ENCODE measurements at regions not wholly inside any gene's neighbourhood (a gene's known extent, or its start where the extent isn't known, plus 50 kb on each side); places are given as distances from the start of the nearest gene placed in this dataset.

- H3K9me3 Mint-ChIP-seq, result peaks cover 26% of the 10 kb centered on the region
- peaks cover 8% of the 10 kb centered on the region for H3K4me1 Mint-ChIP-seq
- no peak for TF ChIP-seq CTCF (IDR thresholded peaks at IDR 0.05; ENCODE audit: unreplicated experiment)
- no peak for DNase-seq (ENCODE audit: low spot score in 2 of 2, unreplicated experiment in 2 of 2)
- peaks cover 8% of the 10 kb centered on the region for H3K36me3 Mint-ChIP-seq
- no peaks in the 10 kb centered on the region for H3K27me3 Mint-ChIP-seq (ENCODE audit: low read depth)
- no peak overlapping the region for H3K4me3 Mint-ChIP-seq
- H3K27ac Mint-ChIP-seq, result no peak overlapping the region
Measured at GRCh38 chr3:31027191-31027761, 132.8 kb upstream of the GADL1 start.

- Mint-ChIP-seq H3K4me1 (peaks cover 8% of the 10 kb centered on the region), H3K27ac (no peak overlapping the region), H3K9me3 (peaks cover 26% of the 10 kb centered on the region), H3K27me3 (ENCODE audit: low read depth) (no peaks in the 10 kb centered on the region), H3K4me3 (no peak overlapping the region), H3K36me3 (peaks cover 8% of the 10 kb centered on the region)
- DNase-seq (ENCODE audit: low spot score in 2 of 2, unreplicated experiment in 2 of 2), result no peak
- no peak for TF ChIP-seq CTCF (IDR thresholded peaks at IDR 0.05; ENCODE audit: unreplicated experiment)
Measured at GRCh38 chr3:31027914-31028313, 133.5 kb upstream of the GADL1 start.

- DNase-seq (ENCODE audit: low spot score in 2 of 2, unreplicated experiment in 2 of 2), result no peak
- TF ChIP-seq CTCF (IDR thresholded peaks at IDR 0.05; ENCODE audit: unreplicated experiment), result no peak
- Mint-ChIP-seq H3K4me3 (no peak overlapping the region), H3K9me3 (peaks cover 28% of the 10 kb centered on the region), H3K36me3 (peaks cover 8% of the 10 kb centered on the region), H3K27ac (no peak overlapping the region), H3K27me3 (ENCODE audit: low read depth) (no peaks in the 10 kb centered on the region), H3K4me1 (peaks cover 8% of the 10 kb centered on the region)
Measured at GRCh38 chr3:31028766-31029165, 134.3 kb upstream of the GADL1 start.

GRCh38 chr3:31029706-31030105, 135.2 kb upstream of the GADL1 start:
- Mint-ChIP-seq H3K4me3 (no peak overlapping the region), H3K27me3 (ENCODE audit: low read depth) (no peaks in the 10 kb centered on the region), H3K36me3 (peaks cover 8% of the 10 kb centered on the region), H3K4me1 (peaks cover 8% of the 10 kb centered on the region), H3K9me3 (peaks cover 36% of the 10 kb centered on the region), H3K27ac (no peak overlapping the region)
- no peak for DNase-seq (ENCODE audit: low spot score in 2 of 2, unreplicated experiment in 2 of 2)
- TF ChIP-seq CTCF (IDR thresholded peaks at IDR 0.05; ENCODE audit: unreplicated experiment), result no peak

- no peak for TF ChIP-seq CTCF (IDR thresholded peaks at IDR 0.05; ENCODE audit: unreplicated experiment)
- H3K27ac Mint-ChIP-seq, result no peak overlapping the region
- no peak for DNase-seq (ENCODE audit: low spot score in 2 of 2, unreplicated experiment in 2 of 2)
- H3K36me3 Mint-ChIP-seq, result no peaks in the 10 kb centered on the region
- H3K4me1 Mint-ChIP-seq, result peaks cover 6% of the 10 kb centered on the region
- peaks cover 25% of the 10 kb centered on the region for H3K9me3 Mint-ChIP-seq
- H3K4me3 Mint-ChIP-seq, result no peak overlapping the region
- no peaks in the 10 kb centered on the region for H3K27me3 Mint-ChIP-seq (ENCODE audit: low read depth)
Measured at GRCh38 chr3:31035681-31036080, 141.2 kb upstream of the GADL1 start.
